ENCODE measurements at regions not wholly inside any gene's neighbourhood (a gene's known extent, or its start where the extent isn't known, plus 50 kb on each side); places are given as distances from the start of the nearest gene placed in this dataset.

GRCh38 chr6:44010411-44011349, 116.6 kb downstream of the MRPL14 start:
- DNase-seq (ENCODE audit: low read depth) = no peak
- TF ChIP-seq, protein P1, sequence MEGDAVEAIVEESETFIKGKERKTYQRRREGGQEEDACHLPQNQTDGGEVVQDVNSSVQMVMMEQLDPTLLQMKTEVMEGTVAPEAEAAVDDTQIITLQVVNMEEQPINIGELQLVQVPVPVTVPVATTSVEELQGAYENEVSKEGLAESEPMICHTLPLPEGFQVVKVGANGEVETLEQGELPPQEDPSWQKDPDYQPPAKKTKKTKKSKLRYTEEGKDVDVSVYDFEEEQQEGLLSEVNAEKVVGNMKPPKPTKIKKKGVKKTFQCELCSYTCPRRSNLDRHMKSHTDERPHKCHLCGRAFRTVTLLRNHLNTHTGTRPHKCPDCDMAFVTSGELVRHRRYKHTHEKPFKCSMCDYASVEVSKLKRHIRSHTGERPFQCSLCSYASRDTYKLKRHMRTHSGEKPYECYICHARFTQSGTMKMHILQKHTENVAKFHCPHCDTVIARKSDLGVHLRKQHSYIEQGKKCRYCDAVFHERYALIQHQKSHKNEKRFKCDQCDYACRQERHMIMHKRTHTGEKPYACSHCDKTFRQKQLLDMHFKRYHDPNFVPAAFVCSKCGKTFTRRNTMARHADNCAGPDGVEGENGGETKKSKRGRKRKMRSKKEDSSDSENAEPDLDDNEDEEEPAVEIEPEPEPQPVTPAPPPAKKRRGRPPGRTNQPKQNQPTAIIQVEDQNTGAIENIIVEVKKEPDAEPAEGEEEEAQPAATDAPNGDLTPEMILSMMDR (IDR thresholded peaks at IDR 0.05; ENCODE audit: low read depth, low read length, missing control alignments) = no peak
- no peak overlapping the region for H3K4me3 ChIP-seq (ENCODE audit: low read depth, low read length)

- H3K4me3 ChIP-seq (ENCODE audit: low read depth, low read length) = no peak overlapping the region
- DNase-seq (ENCODE audit: low read depth) = no peak
- TF ChIP-seq, protein P1 (IDR thresholded peaks at IDR 0.05; ENCODE audit: low read depth, low read length, missing control alignments) = no peak
Observed at GRCh38 chr6:44009425-44010321, 117.6 kb downstream of the MRPL14 start.

- TF ChIP-seq, protein P1 (IDR thresholded peaks at IDR 0.05; ENCODE audit: low read depth, low read length, missing control alignments) = no peak
- no peak overlapping the region for H3K4me3 ChIP-seq (ENCODE audit: low read depth, low read length)
- no peak for DNase-seq (ENCODE audit: low read depth)
Observed at GRCh38 chr6:44008821-44009370, 118.4 kb downstream of the MRPL14 start.

DNA sequence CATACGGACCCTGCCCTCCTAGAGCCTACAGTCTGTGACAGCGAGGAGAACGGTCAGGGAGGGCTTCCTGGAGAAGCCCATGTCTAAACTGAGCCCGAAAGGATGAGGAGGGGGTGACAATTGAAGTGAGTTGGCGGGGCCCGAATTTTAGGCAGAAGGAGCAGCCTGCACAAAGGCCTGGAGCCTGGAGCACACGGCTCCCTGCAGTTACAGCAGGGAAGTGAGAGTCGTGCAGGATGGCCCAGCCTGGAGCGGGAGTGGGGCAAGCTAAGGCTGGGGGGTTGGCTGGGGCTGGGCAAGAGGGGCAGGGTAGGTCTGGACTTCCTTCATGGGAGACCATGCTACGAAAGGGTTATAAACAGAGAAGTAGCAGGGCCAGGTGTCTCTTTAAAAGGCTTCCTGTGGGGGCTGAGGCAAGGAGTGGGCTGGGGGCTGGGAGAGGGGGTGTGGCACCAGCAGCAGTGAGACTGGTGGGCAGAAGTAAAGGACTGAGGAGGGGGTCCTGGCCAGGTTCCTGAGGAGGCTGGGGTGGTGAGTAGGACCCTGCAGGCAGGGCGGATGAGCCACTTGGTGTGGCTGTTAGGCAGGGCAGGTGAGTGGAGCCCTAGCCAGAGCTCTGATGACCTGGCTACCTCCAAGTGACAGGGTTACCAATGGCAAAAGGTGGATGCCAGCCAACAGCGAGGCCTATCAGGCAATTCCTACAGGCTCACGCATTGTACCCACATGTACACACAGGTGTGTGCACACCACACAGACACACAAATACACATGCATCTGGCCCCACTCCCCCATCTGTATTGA, 119.2 kb downstream of the MRPL14 start:
- no peak for DNase-seq (ENCODE audit: low read depth)
- no peak overlapping the region for H3K4me3 ChIP-seq (ENCODE audit: low read depth, low read length)
- TF ChIP-seq, protein P1 (IDR thresholded peaks at IDR 0.05; ENCODE audit: low read depth, low read length, missing control alignments) = no peak

GRCh38 chr6:44006872-44007303, 120.4 kb downstream of the MRPL14 start:
- DNase-seq (ENCODE audit: low read depth) = no peak
- TF ChIP-seq, protein P1 (IDR thresholded peaks at IDR 0.05; ENCODE audit: low read depth, low read length, missing control alignments) = no peak
- H3K4me3 ChIP-seq (ENCODE audit: low read depth, low read length) = no peak overlapping the region
